BJ (cell line): ENCODE measurements at regions not wholly inside any gene's neighbourhood (a gene's known extent, or its start where the extent isn't known, plus 50 kb on each side); places are given as distances from the start of the nearest gene placed in this dataset.

Source experiments
- CTCF ChIA-PET: fragments of 350-600 bp; formaldehyde crosslinking; extraction: SDS; loops from one replicate; lab custom pipeline; 2021; ENCODE audit warnings: antibody characterized with exemption, inconsistent platforms; lab: Yijun Ruan, JAX
- POLR2A ChIA-PET: fragments of 300-600 bp; sonication (Branson Sonifier 250); formaldehyde crosslinking; extraction: SDS; loops from one replicate; lab custom pipeline; 2021; ENCODE audit warnings: antibody characterized with exemption; lab: Charles Lee
- DNase-seq: peaks from one replicate; pipeline ENCODE4 v3.0.0-alpha.2; 2011; ENCODE audit warnings: low read depth
- H3K27me3 ChIP-seq: 2 replicates; pipeline ENCODE4 v1.6.0; 2011; ENCODE audit warnings: low read length; ENCODE audit not compliant: control insufficient read depth, insufficient read depth
- H3K36me3 ChIP-seq: 2 replicates; pipeline ENCODE4 v1.5.1; 2011; ENCODE audit warnings: low read length; ENCODE audit not compliant: control insufficient read depth, insufficient read depth
- H3K4me3 ChIP-seq: 2 replicates; pipeline ENCODE4 v1.5.1; 2011; ENCODE audit warnings: low read depth, mild to moderate bottlenecking, control low read depth, low read length
- CTCF ChIP-seq: IDR thresholded peaks from 2 replicates; pipeline ENCODE4 v1.5.1; 2011; ENCODE audit warnings: low read depth, mild to moderate bottlenecking, control low read depth, inconsistent platforms, low read length, moderate library complexity; ENCODE audit not compliant: insufficient read depth

GRCh38 chr15:39282663-39283208 lies 298.1 kb upstream of the THBS1 start:
- DNase-seq, result no peak
- ChIA-PET CTCF (interaction anchor here (1.0 to 1.4 kb wide), 3 partner anchors 15 to 298 kb away, joined by 3 read pairs; partner anchors contain the start of gene THBS1), POLR2A (interaction anchor here (1.2 to 1.9 kb wide), 2 partner anchors 19 to 298 kb away, joined by 10 read pairs; partner anchors contain the start of gene THBS1)

GRCh38 chr15:39283531-39283930 lies 297.3 kb upstream of the THBS1 start:
- ChIA-PET CTCF (interaction anchor here (1.0 to 1.5 kb wide), 4 partner anchors 14 to 576 kb away, joined by 3 to 6 read pairs (median 3); partner anchors contain the start of gene THBS1), POLR2A (interaction anchor here (0.6 to 1.9 kb wide), 10 partner anchors 13 to 297 kb away, joined by 3 to 10 read pairs (median 4); partner anchors contain the start of gene THBS1)
- Histone ChIP-seq H3K4me3 (no peak overlapping the region), H3K36me3 (no peaks in the 10 kb centered on the region), H3K27me3 (no peaks in the 10 kb centered on the region)
- DNase-seq, result no peak
- TF ChIP-seq CTCF, result no peak

More at GRCh38 chr15:39282663-39283208, 298.1 kb upstream of the THBS1 start:
- no peak overlapping the region for H3K4me3 ChIP-seq
- no peaks in the 10 kb centered on the region for H3K36me3 ChIP-seq
- TF ChIP-seq CTCF, result no peak
- H3K27me3 ChIP-seq, result no peaks in the 10 kb centered on the region

GRCh38 chr15:39285071-39285470 lies 295.8 kb upstream of the THBS1 start:
- DNase-seq, result no peak
- no peak for TF ChIP-seq CTCF
- no peaks in the 10 kb centered on the region for H3K36me3 ChIP-seq
- H3K27me3 ChIP-seq, result no peaks in the 10 kb centered on the region
- H3K4me3 ChIP-seq, result no peak overlapping the region
- ChIA-PET CTCF (interaction anchor here (0.7 to 1.5 kb wide), 2 partner anchors 295 to 578 kb away, joined by 3 to 6 read pairs; no protein-coding TSS in a partner anchor), POLR2A (interaction anchor here (0.6 to 1.8 kb wide), 6 partner anchors 24 to 538 kb away, joined by 3 to 12 read pairs (median 8); no protein-coding TSS in a partner anchor)

GRCh38 chr15:39285663-39286062 lies 295.2 kb upstream of the THBS1 start:
- TF ChIP-seq CTCF, result no peak
- H3K27me3 ChIP-seq, result no peaks in the 10 kb centered on the region
- ChIA-PET POLR2A (interaction anchor here (0.6 to 1.0 kb wide), 4 partner anchors 17 to 539 kb away, joined by 4 to 12 read pairs (median 8); no protein-coding TSS in a partner anchor), CTCF (no interaction called here)
- no peak overlapping the region for H3K4me3 ChIP-seq
- no peak for DNase-seq
- H3K36me3 ChIP-seq, result no peaks in the 10 kb centered on the region

- POLR2A ChIA-PET, result interaction anchor here (1.0 kb wide), 1 partner anchor 16 kb away, joined by 4 read pairs; no protein-coding TSS in a partner anchor
- Histone ChIP-seq H3K36me3 (no peaks in the 10 kb centered on the region), H3K4me3 (no peak overlapping the region), H3K27me3 (no peaks in the 10 kb centered on the region)
- CTCF ChIA-PET, result no interaction called here
- TF ChIP-seq CTCF, result no peak
- no peak for DNase-seq
Measured at GRCh38 chr15:39286706-39287105, 294.2 kb upstream of the THBS1 start.
